PC-3 (cell line): ENCODE measurements at regions not wholly inside any gene's neighbourhood (a gene's known extent, or its start where the extent isn't known, plus 50 kb on each side); places are given as distances from the start of the nearest gene placed in this dataset.

Experiments
- EZH2 ChIP-seq: fragments of 300-600 bp; sonication (generic); IDR thresholded peaks from one replicate; pipeline ENCODE4 v1.6.1; 2017; ENCODE audit warnings: antibody characterized with exemption, mild to moderate bottlenecking, low read length; ENCODE audit not compliant: unreplicated experiment
- EZH2phosphoT487 ChIP-seq: fragments of 300-600 bp; sonication (generic); IDR thresholded peaks from 2 replicates; pipeline ENCODE4 v1.6.1; 2018; ENCODE audit warnings: mild to moderate bottlenecking, antibody characterized with exemption, low read length, borderline replicate concordance
- TF ChIP-seq, protein P1 (sequence below): fragments of 300-600 bp; sonication (generic); conservative IDR thresholded peaks from 2 replicates; pipeline ENCODE4 v1.5.1; 2017; ENCODE audit warnings: antibody characterized with exemption, low read depth, mild to moderate bottlenecking, low read length

DNA sequence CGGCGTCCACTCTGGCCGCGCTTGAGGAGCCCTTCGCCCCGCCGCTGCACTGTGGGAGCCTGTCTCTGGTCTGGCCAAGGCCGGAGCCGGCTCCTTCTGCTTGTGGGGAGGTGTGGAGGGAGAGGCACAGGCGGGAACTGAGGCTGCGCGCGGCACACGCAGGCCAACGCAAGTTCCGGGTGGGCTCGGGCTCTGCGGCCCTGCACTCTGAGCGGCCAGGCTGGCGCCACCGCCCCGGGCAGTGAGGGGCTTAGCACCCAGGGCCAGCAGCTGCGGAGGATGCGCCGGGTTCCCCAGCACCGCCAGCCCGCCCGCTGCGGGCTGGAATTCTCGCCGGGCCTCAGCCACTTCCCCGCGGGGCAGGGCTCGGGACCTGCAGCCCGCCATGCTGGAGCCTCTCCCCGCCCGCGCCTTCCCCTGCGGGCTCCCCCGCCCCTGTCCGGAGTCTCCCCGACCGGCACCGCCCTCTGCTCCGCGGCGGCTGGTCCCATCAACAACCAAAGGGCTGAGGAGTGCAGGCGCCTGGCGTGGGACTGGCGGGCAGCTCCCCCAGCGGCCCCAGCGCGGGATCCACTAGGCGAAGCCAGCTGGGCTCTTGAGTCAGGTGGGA lies 921.2 kb upstream of the FOXG1 start:
- TF ChIP-seq, protein P1, sequence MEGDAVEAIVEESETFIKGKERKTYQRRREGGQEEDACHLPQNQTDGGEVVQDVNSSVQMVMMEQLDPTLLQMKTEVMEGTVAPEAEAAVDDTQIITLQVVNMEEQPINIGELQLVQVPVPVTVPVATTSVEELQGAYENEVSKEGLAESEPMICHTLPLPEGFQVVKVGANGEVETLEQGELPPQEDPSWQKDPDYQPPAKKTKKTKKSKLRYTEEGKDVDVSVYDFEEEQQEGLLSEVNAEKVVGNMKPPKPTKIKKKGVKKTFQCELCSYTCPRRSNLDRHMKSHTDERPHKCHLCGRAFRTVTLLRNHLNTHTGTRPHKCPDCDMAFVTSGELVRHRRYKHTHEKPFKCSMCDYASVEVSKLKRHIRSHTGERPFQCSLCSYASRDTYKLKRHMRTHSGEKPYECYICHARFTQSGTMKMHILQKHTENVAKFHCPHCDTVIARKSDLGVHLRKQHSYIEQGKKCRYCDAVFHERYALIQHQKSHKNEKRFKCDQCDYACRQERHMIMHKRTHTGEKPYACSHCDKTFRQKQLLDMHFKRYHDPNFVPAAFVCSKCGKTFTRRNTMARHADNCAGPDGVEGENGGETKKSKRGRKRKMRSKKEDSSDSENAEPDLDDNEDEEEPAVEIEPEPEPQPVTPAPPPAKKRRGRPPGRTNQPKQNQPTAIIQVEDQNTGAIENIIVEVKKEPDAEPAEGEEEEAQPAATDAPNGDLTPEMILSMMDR = no peak
- TF ChIP-seq EZH2 (no peak), EZH2phosphoT487 (no peak)
